Keratinocyte (primary cell): ENCODE measurements at regions not wholly inside any gene's neighbourhood (a gene's known extent, or its start where the extent isn't known, plus 50 kb on each side); places are given as distances from the start of the nearest gene placed in this dataset.

Experiments used
- CTCF ChIP-seq, 3 experiments: IDR thresholded peaks in 1 of 3; conservative IDR thresholded peaks in 1 of 3; optimal IDR thresholded peaks in 1 of 3; 2 replicates in 2 of 3; 3 replicates in 1 of 3; pipeline versions ENCODE3 to v1.5.1; 2011; ENCODE audit warnings: low read length in 3 of 3, mild to moderate bottlenecking in 3 of 3, moderate library complexity in 2 of 3, control low read depth in 1 of 3, inconsistent platforms in 1 of 3; ENCODE audit not compliant: insufficient read depth in 2 of 3; ENCODE audit errors: extremely low read depth in 1 of 3
- EZH2 ChIP-seq: IDR thresholded peaks from one replicate; pipeline ENCODE4 v1.6.1; 2012; ENCODE audit warnings: inconsistent platforms, mild to moderate bottlenecking, low read length, moderate library complexity

- TF ChIP-seq EZH2 (no peak), CTCF (optimal IDR thresholded peaks at IDR 0.05 in 1 of 3, IDR thresholded peaks at IDR 0.05 in 1 of 3, conservative IDR thresholded peaks at IDR 0.05 in 1 of 3; ENCODE audit: extremely low read depth in 1 of 3, insufficient read depth in 2 of 3, low read length in 3 of 3) (no peak)
Measured at GRCh38 chr6:105676857-105677256, 274.0 kb upstream of the PREP start.
